HepG2 (cell line): ENCODE measurements at regions not wholly inside any gene's neighbourhood (a gene's known extent, or its start where the extent isn't known, plus 50 kb on each side); places are given as distances from the start of the nearest gene placed in this dataset.

Experiments
- ATAC-seq: fragments of 200-7000 bp; cut with Tn5 transposase; 3 replicates; pipeline ENCODE4 v1.9.1; 2020; ENCODE audit warnings: mild to moderate bottlenecking, moderate library complexity
- BruUV-seq: library from RNA; stranded (reverse); fragments of 400-500 nt; replicated peaks from 2 replicates; lab custom pipeline; 2021; lab: Mats Ljungman, UMichigan
- CTCF ChIA-PET: fragments of 300-600 bp; formaldehyde crosslinking; extraction: SDS; loops from one replicate; lab custom pipeline; 2021; ENCODE audit warnings: low total read pairs, inconsistent platforms, low intra/inter-chr PET ratio; lab: Yijun Ruan, JAX
- POLR2A ChIA-PET: fragments of 350-600 bp; sonication (Branson Sonifier 250); formaldehyde crosslinking; loops from one replicate; lab custom pipeline; 2020; ENCODE audit warnings: antibody characterized with exemption, inconsistent platforms; lab: Yijun Ruan, JAX
- DNase-seq: peaks from one replicate; pipeline ENCODE4 v3.0.0-alpha.2; 2015; ENCODE audit warnings: low spot score
- FAIRE-seq: peaks from 3 replicates; lab custom pipeline; 2011; peaks lifted over from hg19 to GRCh38; lab: Jason Lieb, UNC
- H2AFZ ChIP-seq: one replicate; pipeline ENCODE4 v1.6.1; 2011; ENCODE audit warnings: low read length, inconsistent platforms
- H3K27ac ChIP-seq: fragments of 300-600 bp; 3 replicates; pipeline ENCODE4 v1.8.0; 2011; ENCODE audit warnings: mixed run types, mild to moderate bottlenecking, mixed read lengths, low read length, inconsistent platforms; ENCODE audit not compliant: insufficient read depth; ENCODE audit errors: extremely low read length
- H3K27me3 ChIP-seq, 2 experiments: fragments of 200-600 bp in 1 of 2; 2 replicates in 1 of 2; 3 replicates in 1 of 2; pipeline versions ENCODE4 v1.6.0 to v1.8.0; 2011; ENCODE audit warnings: low read length in 2 of 2, mild to moderate bottlenecking in 2 of 2, moderate library complexity in 2 of 2, inconsistent platforms in 1 of 2; ENCODE audit not compliant: insufficient read depth in 2 of 2, control insufficient read depth in 1 of 2
- H3K36me3 ChIP-seq, 2 experiments: fragments of 200-600 bp in 1 of 2; replicated peaks in 1 of 2; 2 replicates in 1 of 2; 3 replicates in 1 of 2; pipeline versions ENCODE4 v1.5.1 to v1.8.0; 2011; ENCODE audit warnings: low read length in 2 of 2, inconsistent platforms in 1 of 2; ENCODE audit not compliant: insufficient read depth in 2 of 2, control insufficient read depth in 1 of 2
- H3K4me1 ChIP-seq: 2 replicates; pipeline ENCODE4 v1.5.1; 2012; ENCODE audit warnings: low read length, inconsistent platforms; ENCODE audit not compliant: insufficient read depth
- H3K4me2 ChIP-seq: 2 replicates; pipeline ENCODE4 v1.6.0; 2011; ENCODE audit warnings: low read depth, low read length, inconsistent platforms
- H3K4me3 ChIP-seq, 3 experiments: fragments of 200-600 bp in 1 of 3; sonication (generic), shearing (Covaris generic) in 1 of 3; replicated peaks in 1 of 3; 2 replicates each; pipeline ENCODE4 v1.5.1; 2011 to 2016; ENCODE audit warnings: low read length in 3 of 3, inconsistent platforms in 2 of 3, low read depth in 2 of 3, mild to moderate bottlenecking in 2 of 3, control low read depth in 1 of 3, mixed read lengths in 1 of 3; ENCODE audit not compliant: insufficient read depth in 1 of 3
- H3K79me2 ChIP-seq: one replicate; pipeline ENCODE4 v1.6.1; 2011; ENCODE audit warnings: low read length, inconsistent platforms; ENCODE audit not compliant: insufficient read depth
- H3K9ac ChIP-seq: 2 replicates; pipeline ENCODE4 v1.6.0; 2011; ENCODE audit warnings: mild to moderate bottlenecking, low read depth, low read length, inconsistent platforms; ENCODE audit not compliant: insufficient read depth
- H3K9me3 ChIP-seq: 2 replicates; pipeline ENCODE4 v1.5.1; 2012; ENCODE audit warnings: mild to moderate bottlenecking, low read length
- H4K20me1 ChIP-seq: 2 replicates; pipeline ENCODE4 v1.6.0; 2011; ENCODE audit warnings: inconsistent platforms, mild to moderate bottlenecking, low read length, moderate library complexity; ENCODE audit not compliant: insufficient read depth
- FOXC1 ChIP-seq: sonication (generic); formaldehyde crosslinking; IDR thresholded peaks from 2 replicates; pipeline ENCODE4 v1.8.0; 2022; ENCODE audit warnings: mild to moderate bottlenecking, missing genetic modification reagents, borderline replicate concordance
- HNF4A ChIP-seq: sonication (generic); formaldehyde crosslinking; IDR thresholded peaks from 2 replicates; pipeline ENCODE4 v1.4.0; 2020; ENCODE audit warnings: missing genetic modification reagents
- NCOR1 ChIP-seq: fragments of 200-600 bp; sonication (generic); IDR thresholded peaks from 2 replicates; pipeline ENCODE4 v1.7.0; 2017; ENCODE audit warnings: antibody characterized with exemption, low read length, borderline replicate concordance
- PLRG1 ChIP-seq: fragments of 450-650 bp; conservative IDR thresholded peaks from 2 replicates; pipeline ENCODE4 v1.6.1; 2016
- RAD21 ChIP-seq: fragments of 450-650 bp; formaldehyde crosslinking; IDR thresholded peaks from 2 replicates; pipeline ENCODE4 v1.5.0; 2020; ENCODE audit warnings: mild to moderate bottlenecking
- THAP9 ChIP-seq: sonication (generic); formaldehyde crosslinking; IDR thresholded peaks from 2 replicates; pipeline ENCODE4; 2020; ENCODE audit warnings: missing genetic modification reagents, mild to moderate bottlenecking, borderline replicate concordance
- WIZ ChIP-seq: sonication (generic); formaldehyde crosslinking; IDR thresholded peaks from 2 replicates; pipeline ENCODE4 v1.5.1; 2020; ENCODE audit warnings: mild to moderate bottlenecking, missing genetic modification reagents
- ZBTB1 ChIP-seq: sonication (generic); formaldehyde crosslinking; IDR thresholded peaks from 2 replicates; pipeline ENCODE4 v1.4.0; 2020; ENCODE audit warnings: missing genetic modification reagents, borderline replicate concordance
- ZNF235 ChIP-seq: sonication (generic); formaldehyde crosslinking; IDR thresholded peaks from 2 replicates; pipeline ENCODE4 v1.8.1; 2023; ENCODE audit warnings: mild to moderate bottlenecking, missing genetic modification reagents, borderline replicate concordance
- ZNF430 ChIP-seq: sonication (generic); formaldehyde crosslinking; IDR thresholded peaks from 2 replicates; pipeline ENCODE4 v1.9.0; 2021; ENCODE audit warnings: mild to moderate bottlenecking, missing genetic modification reagents
- ZNF44 ChIP-seq: sonication (generic); formaldehyde crosslinking; IDR thresholded peaks from 2 replicates; pipeline ENCODE4 v1.5.1; 2020; ENCODE audit warnings: mild to moderate bottlenecking, missing genetic modification reagents
- ZNF678 ChIP-seq: sonication (generic); formaldehyde crosslinking; IDR thresholded peaks from 2 replicates; pipeline ENCODE4 v1.4.0; 2020; ENCODE audit warnings: mild to moderate bottlenecking, missing genetic modification reagents
- ZNF720 ChIP-seq: sonication (generic); formaldehyde crosslinking; IDR thresholded peaks from 2 replicates; pipeline ENCODE4 v1.4.0; 2020; ENCODE audit warnings: missing genetic modification reagents
- ZNF781 ChIP-seq: sonication (generic); formaldehyde crosslinking; IDR thresholded peaks from 2 replicates; pipeline ENCODE4 v1.5.1; 2020; ENCODE audit warnings: borderline replicate concordance, mild to moderate bottlenecking, missing genetic modification reagents; ENCODE audit errors: not compliant biosample characterization
- WGBS: methylation state at CpG from one replicate; pipeline ENCODE4 v1.1.6; 2017; ENCODE audit warnings: low lambda C conversion rate; 5-methylcytosine and 5-hydroxymethylcytosine counted together
- in situ Hi-C: cut with HindIII; loops from 2 replicates; pipeline ENCODE4 v1.10.0; 2017; ENCODE audit warnings: low pct_unique_long_range_greater_than_20kb; ENCODE audit not compliant: extremely low pct_ligation_motif_present
- intact Hi-C: fragments of 100-400 bp; cut with micrococcal nuclease; formaldehyde crosslinking; loops from one replicate; pipeline ENCODE4 v1.10.0; 2022; ENCODE audit not compliant: unreplicated experiment

DNA sequence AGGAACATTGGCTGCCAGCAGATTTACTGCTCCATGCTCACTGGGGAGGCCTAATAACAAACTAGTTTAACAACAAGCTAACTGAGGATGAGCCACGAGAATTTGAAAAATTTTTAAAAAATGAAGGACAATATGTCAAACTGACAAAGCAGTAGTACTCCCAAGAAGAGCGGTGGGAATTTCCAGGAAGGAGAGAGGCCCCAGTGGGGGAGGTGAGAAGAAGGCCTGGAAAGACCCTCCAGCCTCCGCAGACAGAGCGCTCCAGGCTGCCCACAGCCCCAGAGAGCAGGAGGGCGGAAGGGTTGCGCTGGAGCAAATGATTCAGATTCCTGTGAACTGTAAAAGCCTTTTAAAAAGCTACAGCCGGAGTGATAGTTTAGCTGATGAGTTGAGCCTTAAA lies 78.5 kb downstream of the SIPA1L2 start:
- ChIA-PET POLR2A (no interaction called here), CTCF (no interaction called here)
- Histone ChIP-seq H3K27me3 (peaks cover 0 to 3% of the 10 kb centered on the region in 2 experiments; a peak in 3 of 5 replicates), H3K9me3 (no peaks in the 10 kb centered on the region), H3K4me3 (no peak overlapping the region), H3K9ac (no peak overlapping the region), H3K4me2 (no peak overlapping the region), H3K4me1 (no peaks in the 10 kb centered on the region), H2AFZ (no peak overlapping the region), H4K20me1 (no peaks in the 10 kb centered on the region), H3K36me3 (no peaks in the 10 kb centered on the region), H3K79me2 (no peaks in the 10 kb centered on the region), H3K27ac (no peak overlapping the region)
- intact Hi-C loops: no loop called here
- in situ Hi-C loops: no loop called here
- FAIRE-seq (no peak), ATAC-seq (no peak), DNase-seq (no peak)
- BruUV-seq: no TSS peak
- no peak for TF ChIP-seq PLRG1
- TF ChIP-seq ZBTB1 (CRISPR knock-in tag): no peak
- TF ChIP-seq ZNF44 (CRISPR knock-in tag): no peak
- TF ChIP-seq THAP9 (CRISPR knock-in tag): no peak
- no peak for TF ChIP-seq ZNF720 (CRISPR knock-in tag)
- TF ChIP-seq WIZ (CRISPR knock-in tag): no peak
- WGBS: 52% methylated on average over 7 of the region's 7 CpGs

GRCh38 chr1:232550007-232550406 lies 79.9 kb downstream of the SIPA1L2 start:
- no TSS peak for BruUV-seq
- DNase-seq (no peak), ATAC-seq (no peak), FAIRE-seq (no peak)
- Histone ChIP-seq H3K4me2 (no peak overlapping the region), H3K9ac (no peak overlapping the region), H2AFZ (no peak overlapping the region), H3K9me3 (no peaks in the 10 kb centered on the region), H3K27me3 (peaks cover 0 to 5% of the 10 kb centered on the region in 2 experiments; a peak in 3 of 5 replicates), H3K4me3 (no peak overlapping the region), H4K20me1 (no peaks in the 10 kb centered on the region), H3K79me2 (no peaks in the 10 kb centered on the region), H3K36me3 (no peaks in the 10 kb centered on the region), H3K4me1 (no peaks in the 10 kb centered on the region), H3K27ac (no peak overlapping the region)
- CTCF ChIA-PET: no interaction called here
- 20% methylated on average over 2 of the region's 2 CpGs for WGBS
- in situ Hi-C loops (no loop called here), intact Hi-C loops (no loop called here)
- POLR2A ChIA-PET: no interaction called here
- TF ChIP-seq RAD21 (CRISPR knock-in tag) (no peak), ZNF678 (CRISPR knock-in tag) (no peak), ZNF235 (CRISPR knock-in tag) (no peak), ZNF781 (CRISPR knock-in tag) (no peak), FOXC1 (CRISPR knock-in tag) (no peak), ZNF430 (CRISPR knock-in tag) (no peak), HNF4A (CRISPR knock-in tag) (no peak), NCOR1 (no peak)
